Right cardiac atrium (tissue), 5 donors: ENCODE measurements at regions not wholly inside any gene's neighbourhood (a gene's known extent, or its start where the extent isn't known, plus 50 kb on each side); places are given as distances from the start of the nearest gene placed in this dataset.
"Not testable (repeated sequence)": the region's sequence is repeated elsewhere in the genome, so short reads cannot be mapped to it uniquely, and the experiment has no call there.

Experiments used
- ATAC-seq, 2 donors: fragments of 200-7000 bp; cut with Tn5 transposase; one replicate each; pipeline versions ENCODE4 v1.8.0 to v1.9.1; 2020; ENCODE audit warnings: moderate library complexity in 2 of 2, mild to moderate bottlenecking in 1 of 2
- DNase-seq, 3 donors: peaks; one replicate each; pipeline ENCODE4 v3.0.0-alpha.2; 2020
- H3K27ac ChIP-seq: one replicate; pipeline ENCODE4 v1.5.1; 2013; ENCODE audit warnings: mild to moderate bottlenecking, low read length, control low read depth, moderate library complexity
- H3K27me3 ChIP-seq: one replicate; pipeline ENCODE4 v1.6.1; 2013; ENCODE audit not compliant: control insufficient read depth, insufficient read depth
- H3K4me1 ChIP-seq: one replicate; pipeline ENCODE4 v1.6.1; 2013; ENCODE audit warnings: low read length; ENCODE audit not compliant: control insufficient read depth, insufficient read depth
- H3K4me3 ChIP-seq: one replicate; pipeline ENCODE4 v1.5.1; 2013; ENCODE audit warnings: low read length, control low read depth
- H3K9me3 ChIP-seq: one replicate; pipeline ENCODE4 v1.6.1; 2013; ENCODE audit warnings: low read length; ENCODE audit not compliant: control insufficient read depth
- WGBS: extraction: QIAGEN DNeasy Blood & Tissue Kit; methylation state at CpG from one replicate; pipeline ENCODE4 v1.1.7; 2013; 5-methylcytosine and 5-hydroxymethylcytosine counted together
- intact Hi-C, 4 donors: fragments of 100-400 bp; cut with DNase I; formaldehyde crosslinking; loops; one replicate each; pipeline versions ENCODE4 v1.11.0 to v1.14.0; 2022 to 2023
- donor health status: healthy with polysubstance abuse.
- donor health status: DM: no; HTN: yes; CAD: no.
- donor health status: DM: no; HTN: no; CAD: no.
- donor health status: DM: no; HTN: yes; CAD: no; lungs with severe emphysema.
- donor health status: DM: yes; HTN: yes; CAD: no.

DNA sequence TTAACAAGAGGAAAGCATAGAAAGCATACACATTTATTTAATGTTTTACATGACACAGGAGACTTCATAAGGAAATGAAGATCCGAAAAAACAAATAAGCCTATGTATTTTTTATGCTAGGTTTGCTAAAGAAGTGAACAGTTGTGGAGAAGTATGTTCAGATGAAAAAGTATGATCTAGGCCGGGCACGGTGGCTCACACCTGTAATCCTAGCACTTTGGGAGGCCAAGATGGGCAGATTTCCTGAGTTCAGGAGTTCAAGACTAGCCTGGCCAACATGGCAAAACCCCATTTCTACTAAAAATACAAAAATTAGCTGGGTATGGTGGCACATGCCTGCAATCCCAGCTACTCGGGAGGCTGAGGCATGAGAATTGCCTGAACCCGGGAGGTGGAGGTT lies 69.2 kb upstream of the RPL38 start:
- H3K4me3 ChIP-seq, H3K27me3 ChIP-seq, H3K9me3 ChIP-seq, DNase-seq, H3K27ac ChIP-seq, ATAC-seq, H3K4me1 ChIP-seq, intact Hi-C loops: not testable (repeated sequence)
- WGBS, result 91% methylated on average over 5 of the region's 5 CpGs

GRCh38 chr17:74134991-74135390 lies 68.5 kb upstream of the RPL38 start:
- Histone ChIP-seq H3K27me3 (no peaks in the 10 kb centered on the region), H3K9me3 (no peaks in the 10 kb centered on the region), H3K27ac (no peak overlapping the region), H3K4me3 (no peak overlapping the region), H3K4me1 (no peaks in the 10 kb centered on the region)
- intact Hi-C loops, result no loop called here
- 68% methylated on average over 1 of the region's 1 CpG for WGBS
- DNase-seq (no peak), ATAC-seq (no peak)

DNA sequence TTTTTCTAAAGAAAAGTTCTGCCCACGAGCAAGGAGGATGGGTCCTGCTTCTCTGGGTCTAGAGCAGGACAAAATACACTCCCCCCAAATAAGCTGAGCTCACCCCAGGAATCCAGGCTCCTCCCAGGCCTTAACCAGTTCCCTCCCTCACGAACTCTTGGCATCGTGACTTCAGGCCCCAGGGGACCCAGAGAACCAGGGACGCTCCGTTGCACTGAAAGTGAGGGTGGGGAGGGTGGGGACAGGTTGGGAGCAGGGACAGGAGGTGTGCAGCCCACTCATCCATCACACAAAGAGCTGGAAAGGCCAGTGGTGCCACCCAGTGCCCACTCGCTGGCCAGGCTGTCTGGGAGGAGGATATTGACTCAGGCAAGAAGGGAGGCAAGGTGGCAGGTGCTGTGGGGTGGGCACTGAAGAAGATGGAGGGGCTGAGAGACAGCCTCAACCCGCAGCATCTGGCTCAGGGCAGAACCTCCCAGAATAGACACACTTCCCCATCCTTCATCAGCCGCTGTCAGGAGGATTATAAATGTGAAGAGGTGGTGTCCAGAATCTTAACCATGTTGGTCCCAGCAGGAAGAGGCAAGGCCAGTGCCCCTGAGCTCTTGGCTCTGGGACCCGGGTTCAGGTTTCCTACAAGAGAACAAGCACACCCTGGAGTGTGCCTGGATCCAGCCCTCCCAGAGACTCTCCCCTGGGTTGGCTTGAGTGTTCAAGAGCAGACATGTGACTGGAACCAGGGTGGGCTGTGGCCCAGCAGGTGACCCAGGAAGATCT lies 67.9 kb upstream of the RPL38 start:
- no peaks in the 10 kb centered on the region for H3K9me3 ChIP-seq
- H3K27me3 ChIP-seq, result no peaks in the 10 kb centered on the region
- no peak overlapping the region for H3K27ac ChIP-seq
- WGBS, result 60% methylated on average over 9 of the region's 9 CpGs
- H3K4me3 ChIP-seq, result no peak overlapping the region
- H3K4me1 ChIP-seq, result no peaks in the 10 kb centered on the region
- no peak for ATAC-seq
- intact Hi-C loops, result no loop called here
- no peak for DNase-seq

GRCh38 chr17:74137416-74137815 lies 66.1 kb upstream of the RPL38 start:
- ATAC-seq (no peak), DNase-seq (no peak)
- Histone ChIP-seq H3K27me3 (no peaks in the 10 kb centered on the region), H3K9me3 (no peaks in the 10 kb centered on the region), H3K27ac (no peak overlapping the region), H3K4me1 (no peaks in the 10 kb centered on the region), H3K4me3 (no peak overlapping the region)
- WGBS, result 56% methylated on average over 3 of the region's 3 CpGs
- intact Hi-C loops, result no loop called here

- Histone ChIP-seq H3K27me3 (no peaks in the 10 kb centered on the region), H3K9me3 (peaks cover 4% of the 10 kb centered on the region), H3K4me3 (no peak overlapping the region), H3K4me1 (no peaks in the 10 kb centered on the region), H3K27ac (no peak overlapping the region)
- intact Hi-C loops, result no loop called here
- no peak for ATAC-seq
- DNase-seq, result no peak
Measured at GRCh38 chr17:74139120-74139519, 64.4 kb upstream of the RPL38 start.

DNA sequence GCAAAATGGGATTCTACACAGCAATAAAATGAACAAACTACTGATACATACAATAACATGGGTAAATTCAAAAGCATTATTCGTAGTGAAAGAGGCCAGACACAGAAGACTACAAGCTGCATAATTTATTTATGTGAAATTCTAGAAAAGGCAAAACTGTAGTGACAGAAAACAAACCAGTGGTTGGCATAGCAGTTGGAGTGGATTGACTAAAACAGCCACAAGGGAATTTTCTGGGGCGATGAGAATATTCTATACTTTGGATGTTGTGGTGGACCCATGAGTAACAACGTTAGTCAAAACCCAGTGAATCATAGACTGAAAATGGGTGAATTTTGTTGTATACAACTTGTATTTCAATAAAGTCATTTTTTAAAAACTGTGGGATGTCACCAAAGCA lies 63.2 kb upstream of the RPL38 start:
- no peaks in the 10 kb centered on the region for H3K4me1 ChIP-seq
- DNase-seq (no peak), ATAC-seq (no peak)
- no peaks in the 10 kb centered on the region for H3K27me3 ChIP-seq
- peaks cover 4% of the 10 kb centered on the region for H3K9me3 ChIP-seq
- intact Hi-C loops, result no loop called here
- no peak overlapping the region for H3K27ac ChIP-seq
- no peak overlapping the region for H3K4me3 ChIP-seq
- 82% methylated on average over 3 of the region's 3 CpGs for WGBS

DNA sequence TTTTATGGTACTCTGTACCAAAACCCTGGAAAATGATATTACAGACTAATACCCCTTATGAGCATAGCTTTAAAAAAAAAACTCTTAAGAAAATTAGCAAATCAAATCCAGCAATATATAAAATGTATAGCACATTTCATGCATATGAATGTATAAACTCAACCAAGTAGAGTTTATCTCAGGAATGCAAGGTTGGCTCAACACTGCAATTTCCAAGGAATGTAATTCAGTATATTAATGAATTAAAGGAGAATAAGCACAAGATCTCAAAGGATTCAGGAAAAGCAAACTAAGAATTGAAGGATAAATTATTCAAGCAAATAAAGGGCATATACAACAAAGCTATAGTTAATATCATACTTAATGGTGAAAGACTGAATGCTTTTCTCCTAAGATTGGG lies 61.9 kb upstream of the RPL38 start:
- H3K4me3 ChIP-seq, result no peak overlapping the region
- intact Hi-C loops, result no loop called here
- H3K9me3 ChIP-seq, result peaks cover 4% of the 10 kb centered on the region
- DNase-seq (no peak), ATAC-seq (no peak)
- H3K4me1 ChIP-seq, result no peaks in the 10 kb centered on the region
- H3K27me3 ChIP-seq, result no peaks in the 10 kb centered on the region
- H3K27ac ChIP-seq, result no peak overlapping the region

GRCh38 chr17:74143318-74143717 lies 60.2 kb upstream of the RPL38 start:
- intact Hi-C loops, DNase-seq, H3K4me1 ChIP-seq, H3K27ac ChIP-seq, H3K27me3 ChIP-seq, H3K4me3 ChIP-seq, H3K9me3 ChIP-seq, ATAC-seq: not testable (repeated sequence)
- 71% methylated on average over 4 of the region's 4 CpGs for WGBS

GRCh38 chr17:74145756-74146155 lies 57.7 kb upstream of the RPL38 start:
- H3K27ac ChIP-seq, result no peak overlapping the region
- H3K4me3 ChIP-seq, result no peak overlapping the region
- ATAC-seq (no peak), DNase-seq (no peak)
- 57% methylated on average over 6 of the region's 6 CpGs for WGBS
- H3K4me1 ChIP-seq, result no peaks in the 10 kb centered on the region
- no peaks in the 10 kb centered on the region for H3K27me3 ChIP-seq
- intact Hi-C loops, result no loop called here
- peaks cover 4% of the 10 kb centered on the region for H3K9me3 ChIP-seq

DNA sequence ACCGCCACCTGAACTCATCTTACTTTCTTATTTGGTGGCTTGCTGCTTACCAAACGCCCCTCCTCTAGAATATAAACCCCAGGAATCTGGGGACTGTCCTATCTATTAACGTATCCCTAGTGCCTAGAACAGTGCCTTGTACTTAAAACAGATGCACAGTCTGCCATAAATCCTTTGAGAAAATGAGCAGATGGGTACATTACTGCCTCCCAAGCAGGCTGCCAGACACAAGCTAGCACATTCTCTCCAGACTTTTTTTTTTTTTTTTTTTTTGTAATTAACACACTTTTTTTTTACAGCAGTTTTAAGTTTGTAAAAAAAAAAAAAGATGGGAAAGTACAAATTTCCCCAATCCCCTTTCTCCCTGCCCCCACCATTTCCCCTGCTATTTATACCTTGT lies 57.3 kb upstream of the RPL38 start:
- DNase-seq (no peak), ATAC-seq (no peak)
- H3K27me3 ChIP-seq, result no peaks in the 10 kb centered on the region
- WGBS, result 81% methylated on average over 3 of the region's 3 CpGs
- no peak overlapping the region for H3K4me3 ChIP-seq
- intact Hi-C loops, result no loop called here
- H3K9me3 ChIP-seq, result peaks cover 4% of the 10 kb centered on the region
- no peaks in the 10 kb centered on the region for H3K4me1 ChIP-seq
- no peak overlapping the region for H3K27ac ChIP-seq

- WGBS, result 78% methylated on average over 15 of the region's 15 CpGs
Measured at GRCh38 chr17:74147056-74147835, 56.2 kb upstream of the RPL38 start.

More at GRCh38 chr17:74147056-74147835, 56.2 kb upstream of the RPL38 start:
- Histone ChIP-seq H3K27ac (no peak overlapping the region), H3K27me3 (no peaks in the 10 kb centered on the region), H3K4me3 (no peak overlapping the region), H3K9me3 (peaks cover 4% of the 10 kb centered on the region), H3K4me1 (no peaks in the 10 kb centered on the region)
- ATAC-seq (no peak), DNase-seq (no peak)
- intact Hi-C loops, result no loop called here
